CD4-positive, alpha-beta T cell treated with Interleukin-12 subunit alpha and Interleukin-12 subunit beta, for 1 hour (primary cell): ENCODE measurements at regions not wholly inside any gene's neighbourhood (a gene's known extent, or its start where the extent isn't known, plus 50 kb on each side); places are given as distances from the start of the nearest gene placed in this dataset.
A peak's percentile ranks its signal among the peaks of the same experiment; 100 is the strongest.

Source experiments
- DNase-seq: peaks from one replicate; pipeline ENCODE4 v3.0.0-alpha.2; 2020

DNA sequence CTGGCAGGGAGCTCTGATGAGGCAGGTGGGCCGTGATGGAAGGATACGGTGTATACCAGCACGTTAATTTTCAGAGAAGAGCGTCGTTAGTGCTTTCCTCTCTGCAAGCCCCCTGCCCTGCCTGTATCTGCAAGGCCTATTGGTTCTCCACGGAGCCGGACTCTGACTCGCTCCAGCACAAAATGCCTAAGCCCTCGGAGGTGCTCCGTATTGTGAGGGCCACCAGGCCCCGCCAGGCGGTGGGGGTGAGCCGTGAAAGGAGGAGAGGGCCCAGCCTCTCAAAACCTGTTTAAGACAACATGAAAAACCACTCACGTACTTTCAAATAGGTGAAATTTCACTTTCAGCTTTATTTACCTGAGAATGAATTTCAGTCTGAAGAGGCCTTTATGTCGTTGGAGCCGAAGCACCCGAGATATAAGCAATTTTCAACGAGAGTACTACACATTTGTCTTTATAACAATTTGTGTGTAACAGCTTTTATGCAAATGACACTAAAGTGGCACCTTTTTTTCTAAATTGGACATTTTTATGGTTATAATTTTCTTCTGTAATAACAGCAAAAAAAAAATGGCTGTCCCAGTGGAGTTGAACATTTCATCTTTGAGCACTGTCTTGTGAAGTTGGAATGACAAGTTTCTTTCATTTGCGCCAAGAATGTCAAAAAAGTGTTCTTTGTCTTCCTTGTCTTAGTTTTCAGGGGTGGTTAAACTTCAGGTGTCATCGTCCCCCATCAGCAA is 749.5 kb downstream of the VRK1 start:
- no peak for DNase-seq

DNA sequence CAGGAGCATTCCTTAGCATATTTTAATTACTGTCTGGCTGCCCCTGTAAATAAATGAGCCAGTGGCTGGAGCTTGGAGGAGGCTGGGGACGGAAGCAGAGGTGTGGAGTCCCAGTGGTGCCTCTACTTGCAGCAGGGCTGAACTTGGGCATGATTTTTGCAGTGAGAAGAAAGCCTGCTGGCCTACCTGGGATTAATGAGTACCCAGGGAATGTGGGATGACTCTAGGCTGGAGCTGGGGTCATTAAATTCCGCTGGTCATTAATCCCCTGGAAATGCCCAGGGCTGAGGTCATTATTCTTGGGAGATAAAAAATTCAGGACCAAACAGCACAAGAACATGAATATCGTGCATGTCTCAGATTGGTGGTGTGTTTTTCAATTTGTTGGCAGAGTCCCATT is 753.3 kb downstream of the VRK1 start:
- no peak for DNase-seq

DNA sequence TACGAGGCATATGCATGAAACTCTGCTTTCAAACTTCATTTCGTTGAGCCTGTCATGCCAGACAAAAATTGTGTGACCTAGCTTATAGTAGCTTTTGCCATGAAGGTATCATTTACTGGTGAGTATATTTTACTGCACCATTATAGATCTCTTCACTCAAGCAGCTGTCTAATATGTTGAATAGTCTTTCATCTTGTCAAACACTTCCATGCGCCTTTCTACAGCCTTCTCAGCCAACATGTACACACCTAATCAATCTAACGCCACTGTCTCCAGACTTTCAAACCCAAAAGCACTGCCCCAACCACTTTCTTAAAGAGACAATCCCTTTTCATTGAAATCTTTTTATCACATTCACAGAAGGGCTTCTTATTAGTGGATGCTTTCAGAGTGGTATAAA is 757.4 kb downstream of the VRK1 start:
- no peak for DNase-seq

DNA sequence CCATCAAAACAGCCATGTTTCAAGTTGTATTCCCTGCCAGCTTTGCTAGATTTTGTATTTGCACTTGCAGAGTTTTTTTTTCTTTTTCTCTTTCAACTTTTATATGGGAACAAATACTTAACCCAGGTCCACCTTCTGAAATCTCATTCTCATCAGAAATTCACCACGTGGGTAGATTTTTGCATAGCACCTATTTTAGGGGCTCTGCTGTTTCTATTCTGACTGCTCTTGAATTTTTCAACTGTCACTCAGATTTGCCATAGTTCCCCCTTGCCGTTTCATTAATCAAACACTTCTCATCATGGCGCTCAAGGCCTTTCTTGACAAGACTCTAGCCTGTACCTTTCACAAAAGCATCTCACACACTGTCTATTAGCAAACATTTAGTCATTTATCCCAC is 767.2 kb downstream of the VRK1 start:
- DNase-seq = no peak

DNA sequence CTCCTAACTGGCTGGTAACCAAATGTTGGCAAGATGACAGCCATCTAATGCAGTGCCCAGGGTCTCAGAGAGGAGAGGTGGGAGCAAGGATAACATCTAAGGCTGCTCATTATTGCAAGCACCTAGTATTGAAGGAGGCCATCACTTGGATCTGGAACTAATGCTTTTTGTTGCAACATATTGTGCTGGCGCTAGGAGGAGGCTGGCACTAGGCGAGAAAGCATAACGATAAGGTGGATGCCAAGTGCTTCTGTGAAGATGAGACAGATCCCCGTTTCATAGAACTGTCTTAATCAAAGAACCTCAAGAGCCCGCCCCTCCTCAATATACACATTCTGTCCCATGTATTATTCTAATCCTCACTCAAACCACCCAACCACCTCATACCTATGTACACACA is 774.0 kb downstream of the VRK1 start:
- no peak for DNase-seq

DNA sequence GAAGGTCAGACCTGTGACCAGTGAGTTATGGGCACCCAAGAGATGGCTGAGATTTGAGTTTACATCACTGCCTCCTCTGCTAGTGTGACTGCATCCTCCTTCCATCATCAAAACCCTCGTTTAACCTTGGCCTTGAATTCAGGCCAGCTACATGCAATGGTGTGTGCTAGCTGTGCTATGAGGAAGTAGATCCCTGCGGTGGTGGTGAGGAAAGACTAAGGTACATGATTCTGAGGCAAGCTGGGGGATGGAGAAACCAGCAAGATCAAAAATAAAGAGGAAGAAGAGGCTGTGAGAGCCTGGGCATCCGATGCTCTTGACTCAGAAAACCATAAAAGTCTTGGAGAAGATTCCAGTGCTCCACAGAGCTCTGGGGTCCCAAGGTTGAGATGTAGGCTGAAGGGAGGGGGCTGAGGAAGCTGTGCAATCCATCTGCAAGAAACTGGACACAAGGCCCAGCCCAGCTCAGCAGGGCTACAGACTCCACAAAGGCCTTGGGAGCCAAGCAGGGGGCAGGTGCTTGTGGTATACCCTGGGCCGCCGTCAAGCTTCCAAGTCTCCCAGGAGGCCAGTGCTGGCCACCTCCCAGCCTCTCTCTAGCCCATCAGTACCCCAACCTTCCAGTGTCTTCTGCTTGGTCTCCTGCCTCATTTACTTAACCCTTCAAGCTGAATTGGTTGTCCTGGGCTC is 774.8 kb downstream of the VRK1 start:
- no peak for DNase-seq

DNA sequence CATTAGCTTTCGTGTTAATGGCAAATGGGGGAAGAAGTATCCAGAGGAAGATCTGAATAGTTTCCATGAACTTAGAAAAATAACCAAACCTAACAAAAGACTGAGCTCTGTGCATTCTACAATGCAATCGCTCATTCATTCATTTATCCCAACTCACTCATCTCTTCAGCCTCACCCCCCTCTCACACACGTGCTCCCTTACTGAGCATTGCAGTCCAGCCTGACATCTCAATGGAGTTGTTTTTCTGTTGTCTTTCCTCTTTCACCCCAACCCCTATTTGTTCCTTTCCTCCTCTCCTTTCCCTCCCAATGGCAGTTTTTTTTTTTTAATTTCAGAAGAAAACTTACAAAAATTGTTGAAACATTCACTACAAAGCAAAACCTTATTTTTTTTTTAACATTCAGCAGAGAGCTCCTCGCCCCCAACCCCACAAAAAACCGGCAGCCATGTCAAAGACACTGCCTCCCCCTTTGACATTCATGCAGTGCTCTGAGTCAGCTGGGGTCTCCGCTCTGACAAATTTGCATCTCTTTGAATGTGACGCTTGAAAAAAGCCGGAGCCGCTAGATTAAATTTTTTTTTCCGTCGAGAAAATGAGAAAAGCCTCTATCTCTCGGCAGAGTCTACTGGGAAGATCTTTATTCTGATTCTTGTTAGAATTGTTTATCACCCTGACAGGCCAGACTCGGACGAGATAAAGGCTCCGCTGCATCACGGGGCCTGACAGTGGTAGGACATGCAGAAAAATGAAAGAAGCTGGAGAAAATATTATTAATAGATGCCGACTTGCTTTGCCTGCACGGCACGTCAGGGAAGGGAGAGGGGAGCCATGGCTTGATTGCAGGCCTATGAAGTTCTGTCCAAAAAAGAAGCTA is 775.6 kb downstream of the VRK1 start:
- DNase-seq = no peak

DNA sequence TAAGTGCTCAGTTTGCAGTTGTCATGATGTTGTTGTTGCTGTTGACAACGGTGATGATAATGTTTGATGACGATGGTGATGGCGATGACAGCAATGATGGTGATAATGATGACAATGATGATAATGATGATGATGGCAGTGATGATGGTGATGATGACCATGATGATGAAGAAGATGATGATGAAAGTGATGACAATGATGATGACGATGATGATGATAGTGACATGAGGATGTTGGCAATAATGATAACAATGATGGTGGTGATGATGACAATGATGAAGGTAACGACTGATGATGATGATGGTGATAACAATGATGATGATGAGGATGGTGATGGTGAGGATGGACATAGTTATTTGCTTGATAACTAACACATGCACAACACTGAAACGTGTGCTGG is 778.5 kb downstream of the VRK1 start:
- DNase-seq = no peak

DNA sequence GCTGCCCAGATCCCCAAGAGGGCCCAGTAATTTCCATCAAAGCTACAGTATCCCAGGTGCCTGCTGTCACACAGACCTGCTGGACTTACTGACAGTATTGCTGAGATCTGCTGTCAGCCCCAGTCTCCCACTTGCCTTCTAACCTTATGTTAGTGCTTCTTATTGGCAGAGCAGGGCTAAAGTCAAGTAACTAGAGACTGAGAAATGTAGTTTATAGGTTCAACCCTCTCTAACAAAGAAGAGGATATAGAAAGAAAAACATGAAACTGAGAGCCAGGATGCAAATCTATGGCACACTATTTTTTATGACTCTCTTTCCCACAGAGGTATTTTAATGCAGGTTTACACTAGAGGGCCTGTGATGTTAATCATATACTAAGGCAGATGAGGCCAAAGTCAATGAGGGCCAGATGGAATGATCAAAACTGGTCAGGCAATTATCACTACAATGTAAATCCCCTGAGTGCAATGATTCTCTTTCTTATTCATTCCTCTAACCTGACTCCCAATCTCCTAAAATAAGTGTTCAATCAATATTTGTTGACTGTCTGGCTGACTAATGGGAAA is 781.9 kb downstream of the VRK1 start:
- DNase-seq = no peak

DNA sequence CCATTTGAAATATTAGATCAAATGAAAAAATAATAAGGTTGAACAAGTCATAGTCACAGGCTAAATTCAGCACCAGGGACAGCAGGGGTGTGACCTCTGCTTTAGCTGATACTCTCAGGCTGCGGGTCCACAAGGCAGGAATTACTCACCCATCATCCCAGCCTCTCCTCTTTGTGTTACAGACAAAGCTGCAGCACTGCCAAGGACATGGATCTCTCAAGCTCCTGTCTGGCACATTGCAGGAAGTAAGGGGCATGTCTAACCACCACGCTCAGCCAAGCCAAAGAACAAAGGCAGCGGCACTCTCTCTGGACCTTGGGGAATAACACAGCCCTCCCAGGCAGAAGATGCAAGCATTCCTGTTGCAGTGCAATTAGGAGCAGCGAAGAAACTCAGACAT is 783.8 kb downstream of the VRK1 start:
- DNase-seq = no peak

DNA sequence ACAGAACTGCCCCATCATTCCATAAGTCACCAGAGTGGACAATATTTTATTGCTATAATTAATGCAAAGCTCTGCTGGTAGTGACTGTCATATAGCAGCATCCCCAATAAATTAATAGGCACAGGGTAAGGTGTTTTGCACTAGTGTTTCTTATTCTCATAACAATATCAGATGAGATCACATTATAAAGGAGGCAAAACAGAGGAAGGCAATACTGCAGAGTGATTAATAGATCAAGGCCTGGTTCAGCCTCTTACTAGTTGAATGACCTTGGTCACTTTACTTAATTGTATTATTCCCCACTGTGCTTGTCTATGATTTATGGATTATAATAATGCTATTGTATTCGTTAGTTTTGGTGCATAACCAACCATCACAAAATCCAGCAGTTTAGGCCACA is 784.8 kb downstream of the VRK1 start:
- DNase-seq = no peak

DNA sequence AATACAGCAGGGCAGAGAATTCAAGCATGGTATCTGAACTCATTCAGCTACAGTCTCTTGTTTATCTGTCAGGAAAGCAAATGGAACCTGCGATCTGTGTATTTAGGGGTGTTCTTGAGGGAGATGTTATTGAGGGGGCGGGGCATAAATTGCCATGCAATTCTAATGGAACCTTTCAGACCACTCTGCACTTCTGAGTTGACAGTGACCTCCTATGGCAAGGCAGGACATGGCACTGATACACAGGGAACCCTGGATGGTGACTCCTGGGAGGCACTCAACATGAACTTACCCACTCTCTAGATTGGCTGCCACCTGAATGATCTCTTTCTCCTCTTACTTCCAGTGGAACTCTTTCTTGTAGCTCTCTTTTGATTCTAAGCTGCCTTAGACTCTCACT is 787.3 kb downstream of the VRK1 start:
- DNase-seq = no peak

DNA sequence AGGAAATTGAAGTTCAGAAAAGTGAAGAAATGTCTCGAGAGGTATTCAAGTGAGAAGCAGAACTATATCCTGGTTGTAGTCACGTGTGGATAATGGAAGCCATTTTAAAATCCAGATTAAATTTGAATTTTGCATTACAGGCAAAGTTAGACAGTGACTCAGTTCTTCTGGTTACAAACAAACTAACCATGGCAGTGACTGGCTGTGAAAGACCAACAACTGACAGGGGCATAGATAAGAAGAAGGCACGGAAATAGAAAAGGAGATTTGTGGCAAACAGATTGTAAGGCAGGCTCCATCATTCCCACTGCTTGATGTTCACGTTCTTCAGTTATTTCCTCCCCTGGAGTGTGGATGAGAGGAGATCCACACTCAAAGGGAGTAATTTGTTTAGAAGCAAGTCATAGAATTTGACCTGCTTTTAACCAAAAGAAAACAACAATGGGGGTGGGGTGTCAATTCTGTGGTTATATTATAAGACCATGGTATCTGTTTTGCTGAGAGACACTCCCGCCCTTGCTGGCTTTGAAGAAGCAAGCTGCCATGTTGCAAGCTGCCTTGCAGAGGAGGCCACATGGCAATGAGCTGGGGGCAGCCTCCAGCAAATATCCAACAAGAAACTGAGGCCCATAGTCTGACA is 795.3 kb downstream of the VRK1 start:
- peak; percentile 35 for DNase-seq

DNA sequence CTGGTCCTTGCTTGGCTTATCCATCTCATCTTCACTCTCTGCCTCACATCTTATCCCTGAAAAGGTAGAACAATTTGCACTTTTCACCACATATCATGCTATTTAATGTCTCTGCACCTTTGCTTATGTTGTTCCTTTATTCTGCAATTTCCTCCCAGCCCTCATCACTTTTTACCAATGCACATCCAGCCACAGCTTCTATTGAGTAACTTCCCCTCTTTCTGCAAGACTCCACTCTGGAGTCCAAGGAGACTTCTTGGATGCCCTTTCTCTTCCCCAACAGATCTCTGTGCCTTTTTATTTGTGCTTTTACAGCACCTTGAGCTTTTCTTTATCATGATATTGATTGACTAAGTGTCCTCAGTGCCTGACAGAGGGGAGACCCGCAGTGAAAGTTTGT is 797.1 kb downstream of the VRK1 start:
- no peak for DNase-seq

DNA sequence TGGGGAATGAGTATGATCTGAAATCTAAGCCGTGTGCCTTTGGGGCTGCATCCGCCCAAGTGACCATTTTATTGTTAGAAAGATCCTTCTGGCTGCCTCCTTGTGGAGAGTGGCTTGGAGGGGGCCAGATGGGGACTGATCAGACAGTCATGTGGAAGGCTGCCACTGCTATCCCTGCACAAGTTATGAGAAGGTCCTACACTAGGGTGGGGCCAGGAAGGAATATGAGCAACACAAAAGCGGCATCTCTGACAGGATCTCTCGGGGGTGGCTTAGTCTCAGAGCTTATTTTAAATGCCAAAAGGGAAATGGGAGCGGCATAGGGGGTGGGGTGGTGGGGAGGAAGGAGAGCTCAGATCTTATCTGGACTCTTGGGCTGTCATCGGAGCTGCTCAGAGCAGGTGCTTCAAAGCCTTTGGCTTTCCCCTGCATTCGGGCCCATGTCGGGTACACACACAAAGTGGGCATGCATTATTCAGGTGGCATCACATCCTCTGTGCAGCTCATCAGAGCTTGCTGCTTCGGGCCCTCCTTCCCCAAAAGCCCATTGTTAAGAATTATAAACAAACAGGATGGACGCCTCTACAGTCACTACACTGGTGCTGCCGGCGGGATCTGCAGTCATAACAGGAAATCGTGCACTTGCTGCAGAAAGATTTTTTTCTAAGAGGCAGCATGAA is 805.4 kb downstream of the VRK1 start:
- peak; percentile 82 for DNase-seq

DNA sequence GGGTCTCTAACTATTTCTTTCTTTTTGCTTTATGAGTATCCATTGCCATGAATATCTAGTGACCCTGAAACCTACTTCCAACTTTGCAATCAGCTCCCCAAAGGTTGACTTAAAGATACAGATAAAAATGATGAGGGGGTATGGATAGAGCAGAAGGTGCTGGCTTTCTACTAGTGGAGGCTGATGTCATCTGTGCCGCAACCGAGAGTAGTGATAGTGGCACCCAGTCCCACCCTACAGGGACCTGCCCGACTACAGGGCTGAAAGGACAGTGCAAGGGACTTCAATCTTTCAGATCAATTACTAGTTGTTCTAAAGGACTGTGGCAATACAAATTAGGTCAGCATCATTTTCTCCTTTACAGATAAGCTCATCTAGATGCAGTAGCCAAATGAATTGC is 806.0 kb downstream of the VRK1 start:
- peak; percentile 49 for DNase-seq

DNA sequence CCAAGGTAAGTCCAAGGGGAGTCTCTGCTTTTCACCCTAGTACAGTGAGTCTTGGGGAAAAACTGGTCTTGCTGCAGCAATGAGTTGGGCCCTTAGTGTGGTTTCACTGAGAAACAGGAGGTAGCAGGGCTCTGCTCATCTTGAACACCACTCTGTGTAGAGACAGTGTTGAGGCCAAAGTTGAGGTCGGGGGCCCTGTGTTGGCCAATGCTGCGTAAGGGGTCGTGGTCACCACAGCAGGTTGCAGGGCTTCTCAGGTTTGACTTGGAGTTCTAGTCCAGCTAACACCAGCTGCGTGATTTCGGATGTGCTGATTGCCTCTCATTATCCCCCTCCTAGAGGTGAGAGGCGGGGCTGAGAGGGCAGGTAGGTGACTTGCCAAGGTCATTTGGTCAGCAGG is 807.5 kb downstream of the VRK1 start:
- DNase-seq = no peak

DNA sequence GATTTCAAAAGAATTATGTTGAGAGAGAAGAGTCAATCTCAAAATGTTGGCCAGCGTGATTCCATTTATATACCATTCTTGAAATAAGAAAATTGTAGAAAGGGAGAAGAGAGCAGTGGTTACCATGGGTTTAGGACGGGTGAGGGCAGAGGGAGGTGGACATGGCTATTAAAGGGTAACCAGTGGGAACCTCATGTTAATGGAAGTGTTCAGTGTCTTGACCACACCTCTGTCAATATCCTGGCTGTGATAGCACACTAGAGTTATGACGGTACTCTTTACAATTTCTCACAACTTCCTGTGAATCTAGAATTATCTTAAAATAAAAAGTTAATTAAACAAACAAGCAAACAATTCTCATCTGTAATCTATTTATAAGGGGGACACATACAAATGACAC is 821.2 kb downstream of the VRK1 start:
- DNase-seq = no peak

DNA sequence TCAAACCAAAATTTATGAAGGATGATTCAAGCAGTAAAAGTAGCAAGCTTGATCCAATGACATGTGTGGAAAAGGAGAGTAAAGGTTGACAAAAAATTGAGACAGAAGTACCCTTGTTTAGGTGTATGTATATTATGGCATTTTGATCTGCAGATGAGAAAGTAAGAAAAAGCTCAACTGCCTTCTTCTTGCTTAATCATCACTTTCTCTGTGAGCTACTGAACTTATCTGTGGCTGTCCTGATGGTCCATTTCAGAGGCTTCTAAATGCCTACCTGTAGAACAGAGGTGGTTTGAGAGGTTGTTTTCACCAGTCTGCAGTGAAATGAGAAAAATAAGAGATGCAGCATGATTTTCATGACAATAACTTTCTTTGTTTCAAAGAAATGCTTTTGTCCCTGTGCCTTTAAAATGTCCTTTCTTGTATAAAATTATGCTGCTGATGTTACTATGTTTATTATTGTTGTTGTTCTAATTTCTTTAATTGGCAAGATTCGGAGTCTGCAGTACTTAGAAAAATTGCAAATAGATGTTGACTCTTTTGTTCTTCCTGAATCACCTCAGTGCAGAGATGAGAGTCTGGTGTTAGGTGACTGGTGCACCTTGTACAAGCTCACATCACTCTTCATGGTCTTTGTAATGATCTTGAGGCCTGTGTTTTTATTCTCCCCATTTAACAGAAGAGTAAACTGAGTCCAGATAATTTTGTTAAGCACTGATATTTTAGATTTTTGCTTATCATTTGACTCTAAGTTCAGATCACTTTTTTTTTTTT is 821.9 kb downstream of the VRK1 start:
- DNase-seq = peak; percentile 12

DNA sequence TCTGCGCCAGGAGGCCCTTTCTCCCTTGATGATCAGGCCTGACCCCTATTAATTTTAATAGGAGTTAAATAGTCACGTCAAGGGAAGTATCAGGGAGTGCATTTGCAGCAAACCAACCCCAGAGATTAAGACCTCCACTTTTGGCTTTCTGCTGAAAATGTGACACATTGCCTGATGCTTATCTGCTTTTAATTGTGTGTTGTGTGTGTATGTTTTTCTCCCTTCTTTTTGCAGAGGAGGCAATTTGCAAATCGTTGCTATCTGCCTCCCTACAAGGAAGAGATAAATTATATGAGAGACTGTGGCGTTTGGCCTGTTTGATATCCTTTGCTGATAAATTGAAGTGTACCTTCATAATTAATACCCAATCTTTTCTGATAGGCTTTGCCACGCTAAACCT is 822.9 kb downstream of the VRK1 start:
- DNase-seq = peak; percentile 22

DNA sequence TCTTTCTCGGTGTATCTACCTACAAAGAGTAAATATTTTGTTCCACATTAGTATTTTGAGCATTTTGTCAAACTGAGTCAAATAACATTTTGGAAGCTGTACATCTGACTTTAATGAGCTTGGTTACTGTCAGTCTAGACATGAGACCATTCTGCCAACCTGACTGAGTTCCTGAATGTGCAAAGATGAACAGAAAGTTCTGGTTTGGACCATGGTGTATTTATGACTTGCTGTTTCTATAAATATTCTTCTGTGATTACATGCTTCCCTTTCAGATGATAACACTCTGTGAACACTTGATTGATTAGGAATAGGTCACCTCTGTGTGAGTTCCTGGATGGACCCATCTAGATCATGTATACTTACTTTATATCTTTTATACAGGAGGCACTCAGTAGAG is 827.8 kb downstream of the VRK1 start:
- no peak for DNase-seq

DNA sequence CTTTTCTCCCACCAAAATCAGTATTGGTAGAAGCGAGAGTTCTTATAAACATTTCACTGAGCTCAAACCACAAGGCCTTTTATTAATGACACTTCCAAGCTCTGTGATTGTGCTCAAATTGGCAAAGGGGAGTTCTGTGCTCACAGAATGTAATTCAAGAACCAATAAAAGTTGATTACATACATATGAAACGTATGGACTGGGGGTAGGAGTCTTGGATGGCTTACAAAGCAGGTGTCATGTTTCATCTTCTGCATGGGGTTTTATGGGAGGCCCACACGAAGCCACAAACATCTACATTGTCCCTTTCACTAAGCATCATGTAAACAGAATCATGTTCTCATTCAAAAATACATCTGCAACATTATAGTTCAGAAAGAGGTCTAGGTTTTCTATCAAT is 828.3 kb downstream of the VRK1 start:
- no peak for DNase-seq
